ENCODE measurements at regions not wholly inside any gene's neighbourhood (a gene's known extent, or its start where the extent isn't known, plus 50 kb on each side); places are given as distances from the start of the nearest gene placed in this dataset.

- TF ChIP-seq EZH2 (IDR thresholded peaks at IDR 0.05; ENCODE audit: insufficient read depth, low read length): no peak
- TF ChIP-seq CTCF (IDR thresholded peaks at IDR 0.05; ENCODE audit: insufficient read depth, low read depth, low read length): no peak
Measured at GRCh38 chr16:80889779-80890359, 85.5 kb upstream of the CDYL2 start.
